Neural cell (in vitro differentiated cells): ENCODE measurements at regions not wholly inside any gene's neighbourhood (a gene's known extent, or its start where the extent isn't known, plus 50 kb on each side); places are given as distances from the start of the nearest gene placed in this dataset.

Experiments used
- CTCF ChIP-seq: fragments of 450-650 bp; IDR thresholded peaks from 2 replicates; pipeline ENCODE4 v1.5.1; 2014; ENCODE audit warnings: antibody characterized with exemption, mild to moderate bottlenecking, moderate library complexity; ENCODE audit not compliant: poor library complexity, severe bottlenecking
- EP300 ChIP-seq: fragments of 450-650 bp; conservative IDR thresholded peaks from 2 replicates; pipeline ENCODE4 v1.6.1; 2014; ENCODE audit warnings: antibody characterized with exemption, mild to moderate bottlenecking, moderate library complexity; ENCODE audit not compliant: poor library complexity, severe bottlenecking
- EZH2 ChIP-seq: fragments of 200-600, 300-800 bp; shearing (Covaris generic), sonication (generic); IDR thresholded peaks from 2 replicates; pipeline ENCODE4 v1.6.1; 2014; ENCODE audit warnings: antibody characterized with exemption, low read length, borderline replicate concordance, mild to moderate bottlenecking; ENCODE audit not compliant: insufficient read depth, poor library complexity, severe bottlenecking
- MXI1 ChIP-seq: fragments of 450-650 bp; conservative IDR thresholded peaks from 2 replicates; pipeline ENCODE4 v1.6.1; 2014; ENCODE audit warnings: antibody characterized with exemption, mild to moderate bottlenecking; ENCODE audit not compliant: poor library complexity, severe bottlenecking
- POLR2AphosphoS5 ChIP-seq: IDR thresholded peaks from 2 replicates; pipeline ENCODE4 v1.6.1; 2012
- RAD21 ChIP-seq: fragments of 450-650 bp; conservative IDR thresholded peaks from 2 replicates; pipeline ENCODE4 v1.6.1; 2014; ENCODE audit warnings: antibody characterized with exemption, mild to moderate bottlenecking, moderate library complexity
- REST ChIP-seq: IDR thresholded peaks from 2 replicates; pipeline ENCODE4 v1.6.1; 2012; ENCODE audit warnings: borderline replicate concordance
- TAF1 ChIP-seq: IDR thresholded peaks from 2 replicates; pipeline ENCODE4 v1.6.1; 2012; ENCODE audit warnings: low read depth

GRCh38 chr1:14341147-14341546 lies 257.3 kb upstream of the KAZN start:
- no peak for TF ChIP-seq EZH2
- TF ChIP-seq CTCF: no peak
- TF ChIP-seq POLR2AphosphoS5: no peak
- no peak for TF ChIP-seq TAF1
- TF ChIP-seq EP300: no peak
- TF ChIP-seq REST: no peak
- no peak for TF ChIP-seq MXI1
- TF ChIP-seq RAD21: no peak
